ENCODE measurements at regions not wholly inside any gene's neighbourhood (a gene's known extent, or its start where the extent isn't known, plus 50 kb on each side); places are given as distances from the start of the nearest gene placed in this dataset.

DNA sequence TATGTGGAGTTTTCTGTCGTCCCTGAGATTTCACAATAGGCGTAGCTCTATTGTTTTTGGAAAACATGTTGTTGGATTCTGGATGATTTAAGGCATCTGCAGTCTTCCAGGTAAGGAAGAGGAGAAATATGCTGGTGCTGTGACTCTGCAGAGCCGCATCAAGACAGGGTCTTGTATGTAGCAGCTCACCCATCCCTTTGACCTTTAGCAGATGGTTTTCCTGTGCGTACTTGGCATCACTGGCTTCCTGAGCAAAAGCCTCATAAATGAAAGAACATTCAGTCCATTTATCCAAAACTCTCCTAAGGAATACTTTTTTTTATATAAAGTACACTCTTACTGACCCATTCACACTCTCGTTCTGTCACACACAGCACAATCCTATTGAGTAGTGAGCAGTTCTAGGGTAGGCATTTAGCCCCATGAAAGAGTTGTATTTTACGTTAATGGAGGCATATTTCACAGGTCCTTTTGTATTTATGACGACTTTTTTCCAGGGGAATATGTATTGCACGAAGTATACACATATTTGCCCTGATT lies 443.9 kb downstream of the STK39 start:
- H3K4me2 ChIP-seq (ENCODE audit: control insufficient read depth, extremely low read depth, insufficient read depth, low read depth, low read length), result no peak overlapping the region
- no peak overlapping the region for H3K27ac ChIP-seq (ENCODE audit: control insufficient read depth, insufficient read depth, low read length)
- no peak overlapping the region for H2AFZ ChIP-seq (ENCODE audit: control insufficient read depth, low read length)
- no peak overlapping the region for H3K9ac ChIP-seq (ENCODE audit: control insufficient read depth, extremely low read depth, insufficient read depth, low read length)
- no peaks in the 10 kb centered on the region for H3K79me2 ChIP-seq (ENCODE audit: control insufficient read depth, insufficient read depth, low read length)
- H3K27me3 ChIP-seq (ENCODE audit: control insufficient read depth, extremely low read depth, insufficient read depth, low read length), result no peaks in the 10 kb centered on the region
- H3K4me1 ChIP-seq (ENCODE audit: control insufficient read depth, extremely low read depth, insufficient read depth, low read length), result no peaks in the 10 kb centered on the region
- FAIRE-seq (no peak), DNase-seq (ENCODE audit: low read depth, low spot score) (no peak)
- no peaks in the 10 kb centered on the region for H3K9me3 ChIP-seq (ENCODE audit: control insufficient read depth, low read depth, low read length)
- H4K20me1 ChIP-seq (ENCODE audit: control insufficient read depth, extremely low read depth, insufficient read depth, low read length), result no peaks in the 10 kb centered on the region
- dilution Hi-C loops (cut with MboI; ENCODE audit: extremely low pct_ligation_motif_present, low sequenced_read_pairs), result no loop called here
- no peaks in the 10 kb centered on the region for H3K9me1 ChIP-seq (ENCODE audit: control insufficient read depth, extremely low read depth, insufficient read depth, low read length)
- H3K36me3 ChIP-seq (ENCODE audit: control insufficient read depth in 2 of 2, extremely low read depth in 1 of 2, insufficient read depth in 2 of 2, low read length in 2 of 2), result no peaks in the 10 kb centered on the region
- H3K4me3 ChIP-seq (ENCODE audit: control insufficient read depth in 2 of 3, extremely low read depth in 1 of 3, insufficient read depth in 2 of 3, low read depth in 1 of 3, low read length in 3 of 3), result no peak overlapping the region
- TF ChIP-seq, protein P1, sequence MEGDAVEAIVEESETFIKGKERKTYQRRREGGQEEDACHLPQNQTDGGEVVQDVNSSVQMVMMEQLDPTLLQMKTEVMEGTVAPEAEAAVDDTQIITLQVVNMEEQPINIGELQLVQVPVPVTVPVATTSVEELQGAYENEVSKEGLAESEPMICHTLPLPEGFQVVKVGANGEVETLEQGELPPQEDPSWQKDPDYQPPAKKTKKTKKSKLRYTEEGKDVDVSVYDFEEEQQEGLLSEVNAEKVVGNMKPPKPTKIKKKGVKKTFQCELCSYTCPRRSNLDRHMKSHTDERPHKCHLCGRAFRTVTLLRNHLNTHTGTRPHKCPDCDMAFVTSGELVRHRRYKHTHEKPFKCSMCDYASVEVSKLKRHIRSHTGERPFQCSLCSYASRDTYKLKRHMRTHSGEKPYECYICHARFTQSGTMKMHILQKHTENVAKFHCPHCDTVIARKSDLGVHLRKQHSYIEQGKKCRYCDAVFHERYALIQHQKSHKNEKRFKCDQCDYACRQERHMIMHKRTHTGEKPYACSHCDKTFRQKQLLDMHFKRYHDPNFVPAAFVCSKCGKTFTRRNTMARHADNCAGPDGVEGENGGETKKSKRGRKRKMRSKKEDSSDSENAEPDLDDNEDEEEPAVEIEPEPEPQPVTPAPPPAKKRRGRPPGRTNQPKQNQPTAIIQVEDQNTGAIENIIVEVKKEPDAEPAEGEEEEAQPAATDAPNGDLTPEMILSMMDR (optimal IDR thresholded peaks at IDR 0.05 in 1 of 3, IDR thresholded peaks at IDR 0.05 in 1 of 3, conservative IDR thresholded peaks at IDR 0.05 in 1 of 3; ENCODE audit: extremely low read depth in 1 of 3, insufficient read depth in 2 of 3, low read length in 3 of 3), result no peak
- TF ChIP-seq EZH2 (IDR thresholded peaks at IDR 0.05; ENCODE audit: low read length), result no peak

DNA sequence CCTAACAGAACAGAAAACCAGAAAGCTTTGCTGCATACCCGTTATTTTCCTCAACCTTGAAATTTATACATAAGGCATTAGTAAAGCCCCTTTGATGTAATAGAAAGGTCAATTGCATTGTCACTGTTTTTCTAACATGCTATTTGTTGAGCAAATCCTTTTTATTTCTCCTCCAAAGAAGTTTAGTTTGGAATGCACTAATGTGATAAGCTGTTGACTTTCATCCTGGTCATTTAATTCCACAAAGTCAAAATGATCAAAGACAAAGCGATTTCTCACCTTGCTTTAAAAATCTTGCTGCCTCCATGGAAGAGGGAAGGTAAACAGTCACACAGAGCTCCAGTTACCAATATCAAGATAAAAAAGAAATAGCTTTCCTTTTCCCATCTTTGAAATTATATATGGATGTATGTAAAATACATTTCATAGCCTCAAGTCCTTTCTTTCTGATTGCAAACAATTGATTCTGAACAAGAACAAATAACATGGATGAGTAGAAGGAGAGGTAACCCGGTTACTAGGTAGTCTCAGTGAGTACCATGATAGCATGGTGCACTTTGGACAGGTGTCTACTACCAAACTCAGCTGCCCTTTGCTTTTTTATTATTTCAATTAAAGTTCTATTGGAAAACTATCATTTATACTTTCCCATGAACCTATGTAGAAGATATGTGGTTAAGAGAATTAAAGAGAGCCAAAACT lies 452.7 kb downstream of the STK39 start:
- no peak overlapping the region for H3K4me2 ChIP-seq (ENCODE audit: control insufficient read depth, extremely low read depth, insufficient read depth, low read depth, low read length)
- H3K4me3 ChIP-seq (ENCODE audit: control insufficient read depth in 2 of 3, extremely low read depth in 1 of 3, insufficient read depth in 2 of 3, low read depth in 1 of 3, low read length in 3 of 3), result no peak overlapping the region
- no peaks in the 10 kb centered on the region for H4K20me1 ChIP-seq (ENCODE audit: control insufficient read depth, extremely low read depth, insufficient read depth, low read length)
- DNase-seq (ENCODE audit: low read depth, low spot score) (no peak), FAIRE-seq (no peak)
- no peak overlapping the region for H3K27ac ChIP-seq (ENCODE audit: control insufficient read depth, insufficient read depth, low read length)
- H3K9me1 ChIP-seq (ENCODE audit: control insufficient read depth, extremely low read depth, insufficient read depth, low read length), result no peaks in the 10 kb centered on the region
- H3K36me3 ChIP-seq (ENCODE audit: control insufficient read depth in 2 of 2, extremely low read depth in 1 of 2, insufficient read depth in 2 of 2, low read length in 2 of 2), result no peaks in the 10 kb centered on the region
- no peaks in the 10 kb centered on the region for H3K9me3 ChIP-seq (ENCODE audit: control insufficient read depth, low read depth, low read length)
- no peaks in the 10 kb centered on the region for H3K4me1 ChIP-seq (ENCODE audit: control insufficient read depth, extremely low read depth, insufficient read depth, low read length)
- dilution Hi-C loops (cut with MboI; ENCODE audit: extremely low pct_ligation_motif_present, low sequenced_read_pairs), result no loop called here
- TF ChIP-seq EZH2 (IDR thresholded peaks at IDR 0.05; ENCODE audit: low read length), result no peak
- TF ChIP-seq, protein P1 (optimal IDR thresholded peaks at IDR 0.05 in 1 of 3, IDR thresholded peaks at IDR 0.05 in 1 of 3, conservative IDR thresholded peaks at IDR 0.05 in 1 of 3; ENCODE audit: extremely low read depth in 1 of 3, insufficient read depth in 2 of 3, low read length in 3 of 3), result no peak
- H2AFZ ChIP-seq (ENCODE audit: control insufficient read depth, low read length), result no peak overlapping the region
- no peaks in the 10 kb centered on the region for H3K79me2 ChIP-seq (ENCODE audit: control insufficient read depth, insufficient read depth, low read length)
- no peaks in the 10 kb centered on the region for H3K27me3 ChIP-seq (ENCODE audit: control insufficient read depth, extremely low read depth, insufficient read depth, low read length)
- no peak overlapping the region for H3K9ac ChIP-seq (ENCODE audit: control insufficient read depth, extremely low read depth, insufficient read depth, low read length)

All from keratinocyte (primary cell).